Fibroblast of the conjunctiva (primary cell): ENCODE measurements at regions not wholly inside any gene's neighbourhood (a gene's known extent, or its start where the extent isn't known, plus 50 kb on each side); places are given as distances from the start of the nearest gene placed in this dataset.

Source experiments
- DNase-seq: peaks from one replicate; pipeline ENCODE4 v3.0.0-alpha.2; 2010; ENCODE audit warnings: low read depth

GRCh38 chr10:78272329-78272728 lies 238.7 kb downstream of the RPS24 start:
- no peak for DNase-seq

GRCh38 chr10:78274491-78274890 lies 240.8 kb downstream of the RPS24 start:
- no peak for DNase-seq

GRCh38 chr10:78276139-78276538 lies 242.5 kb downstream of the RPS24 start:
- DNase-seq, result no peak

GRCh38 chr10:78277314-78278057 lies 243.8 kb downstream of the RPS24 start:
- DNase-seq, result no peak

GRCh38 chr10:78278058-78278404 lies 244.4 kb downstream of the RPS24 start:
- peak; percentile 16 for DNase-seq

- DNase-seq, result no peak
Observed at GRCh38 chr10:78279756-78280155, 246.1 kb downstream of the RPS24 start.

GRCh38 chr10:78280604-78281003 lies 246.9 kb downstream of the RPS24 start:
- DNase-seq, result no peak

- DNase-seq, result no peak
Observed at GRCh38 chr10:78281627-78282026, 248.0 kb downstream of the RPS24 start.

- DNase-seq, result no peak
Observed at GRCh38 chr10:78283069-78283682, 249.5 kb downstream of the RPS24 start.

- no peak for DNase-seq
Observed at GRCh38 chr10:78284381-78284780, 250.7 kb downstream of the RPS24 start.

GRCh38 chr10:78285226-78285625 lies 251.6 kb downstream of the RPS24 start:
- no peak for DNase-seq

- no peak for DNase-seq
Observed at GRCh38 chr10:78286186-78286585, 252.5 kb downstream of the RPS24 start.

GRCh38 chr10:78286668-78287067 lies 253.0 kb downstream of the RPS24 start:
- no peak for DNase-seq

- no peak for DNase-seq
Observed at GRCh38 chr10:78287618-78288017, 254.0 kb downstream of the RPS24 start.

GRCh38 chr10:78288663-78289062 lies 255.0 kb downstream of the RPS24 start:
- DNase-seq, result no peak

- no peak for DNase-seq
Observed at GRCh38 chr10:78290131-78290750, 256.6 kb downstream of the RPS24 start.

GRCh38 chr10:78291722-78292121 lies 258.1 kb downstream of the RPS24 start:
- no peak for DNase-seq

GRCh38 chr10:78292250-78292981 lies 258.8 kb downstream of the RPS24 start:
- no peak for DNase-seq

- DNase-seq, result no peak
Observed at GRCh38 chr10:78292982-78293865, 259.6 kb downstream of the RPS24 start.

GRCh38 chr10:78295242-78295641 lies 261.6 kb downstream of the RPS24 start:
- no peak for DNase-seq

- DNase-seq, result no peak
Observed at GRCh38 chr10:78296785-78297184, 263.1 kb downstream of the RPS24 start.

GRCh38 chr10:78297997-78298396 lies 264.3 kb downstream of the RPS24 start:
- no peak for DNase-seq
